ENCODE measurements at regions not wholly inside any gene's neighbourhood (a gene's known extent, or its start where the extent isn't known, plus 50 kb on each side); places are given as distances from the start of the nearest gene placed in this dataset.

GRCh38 chr2:7956126-7956689 is 725.6 kb upstream of the ID2 start:
- Histone ChIP-seq H3K9me3 (no peaks in the 10 kb centered on the region), H3K4me1 (no peaks in the 10 kb centered on the region), H3K36me3 (no peaks in the 10 kb centered on the region), H3K27ac (no peak overlapping the region), H3K27me3 (peaks cover 0 to 1% (median 0%) of the 10 kb centered on the region in 4 donors), H3K4me3 (no peak overlapping the region)
- WGBS, 2 donors = 80 to 84% methylated on average over 6 of the region's 6 CpGs
- intact Hi-C loops (cut with DNase I) = no loop called here
- no peak for DNase-seq
- TF ChIP-seq CTCF (IDR thresholded peaks at IDR 0.05) (no peak), POLR2A (IDR thresholded peaks at IDR 0.05) (no peak)

- intact Hi-C loops (cut with DNase I) = no loop called here
- TF ChIP-seq CTCF (IDR thresholded peaks at IDR 0.05) = no peak
- TF ChIP-seq POLR2A (IDR thresholded peaks at IDR 0.05) = no peak
- no peak for DNase-seq
- Histone ChIP-seq H3K27ac (no peak overlapping the region), H3K4me1 (no peaks in the 10 kb centered on the region), H3K27me3 (no peaks in the 10 kb centered on the region), H3K9me3 (no peaks in the 10 kb centered on the region), H3K4me3 (no peak overlapping the region), H3K36me3 (no peaks in the 10 kb centered on the region)
- 90 to 98% methylated on average over 2 of the region's 2 CpGs for WGBS, 2 donors
Observed at GRCh38 chr2:7961550-7961949, 720.3 kb upstream of the ID2 start.

- Histone ChIP-seq H3K27me3 (no peaks in the 10 kb centered on the region), H3K36me3 (no peaks in the 10 kb centered on the region), H3K4me3 (no peak overlapping the region), H3K4me1 (no peaks in the 10 kb centered on the region), H3K9me3 (no peaks in the 10 kb centered on the region), H3K27ac (no peak overlapping the region)
- TF ChIP-seq POLR2A (IDR thresholded peaks at IDR 0.05) (no peak), CTCF (IDR thresholded peaks at IDR 0.05) (no peak)
- intact Hi-C loops (cut with DNase I) = no loop called here
- no peak for DNase-seq
- 82 to 87% methylated on average over 3 of the region's 3 CpGs for WGBS, 2 donors
Observed at GRCh38 chr2:7962161-7962560, 719.7 kb upstream of the ID2 start.

- 76 to 90% methylated on average over 4 of the region's 4 CpGs for WGBS, 2 donors
- no peaks in the 10 kb centered on the region for H3K27me3 ChIP-seq
- no peak for DNase-seq
- intact Hi-C loops (cut with DNase I) = no loop called here
- H3K4me1 ChIP-seq = no peaks in the 10 kb centered on the region
- no peaks in the 10 kb centered on the region for H3K36me3 ChIP-seq
- H3K27ac ChIP-seq = no peak overlapping the region
- no peak for TF ChIP-seq CTCF (IDR thresholded peaks at IDR 0.05)
- no peak overlapping the region for H3K4me3 ChIP-seq
- H3K9me3 ChIP-seq = no peaks in the 10 kb centered on the region
Observed at GRCh38 chr2:7963787-7964186, 718.1 kb upstream of the ID2 start.

GRCh38 chr2:7966032-7966431 is 715.8 kb upstream of the ID2 start:
- no peaks in the 10 kb centered on the region for H3K36me3 ChIP-seq
- no peak overlapping the region for H3K27ac ChIP-seq
- no peaks in the 10 kb centered on the region for H3K4me1 ChIP-seq
- DNase-seq = no peak
- no peak overlapping the region for H3K4me3 ChIP-seq
- H3K27me3 ChIP-seq = no peaks in the 10 kb centered on the region
- intact Hi-C loops (cut with DNase I) = no loop called here
- 44 to 59% methylated on average over 2 to 3 of the region's 3 CpGs for WGBS, 2 donors
- H3K9me3 ChIP-seq = no peaks in the 10 kb centered on the region
- TF ChIP-seq CTCF (IDR thresholded peaks at IDR 0.05) = no peak
- no peak for TF ChIP-seq POLR2A (IDR thresholded peaks at IDR 0.05)
